Activated CD4-positive, alpha-beta T cell treated with anti-CD3 and anti-CD28 coated beads, Interleukin-2, amount 10 ng/mL, durations not matched to agents 24 days and 14 days (primary cell): ENCODE measurements at regions not wholly inside any gene's neighbourhood (a gene's known extent, or its start where the extent isn't known, plus 50 kb on each side); places are given as distances from the start of the nearest gene placed in this dataset.
"Not testable (repeated sequence)": the region's sequence is repeated elsewhere in the genome, so short reads cannot be mapped to it uniquely, and the experiment has no call there.

Experiments used
- DNase-seq: peaks from one replicate; pipeline ENCODE4 v3.0.0; 2022
- H3K27ac Mint-ChIP-seq: one replicate; pipeline ENCODE4 v1.8.0; 2022; ENCODE audit warnings: mild to moderate bottlenecking, mixed read lengths
- H3K27me3 Mint-ChIP-seq: one replicate; pipeline ENCODE4 v1.8.0; 2022; ENCODE audit warnings: mixed read lengths
- H3K36me3 Mint-ChIP-seq: one replicate; pipeline ENCODE4 v1.8.0; 2022; ENCODE audit warnings: low read depth, mild to moderate bottlenecking, mixed read lengths
- H3K4me1 Mint-ChIP-seq: one replicate; pipeline ENCODE4 v1.8.0; 2021; ENCODE audit warnings: mixed read lengths
- H3K4me3 Mint-ChIP-seq: one replicate; pipeline ENCODE4 v1.8.0; 2022; ENCODE audit warnings: mild to moderate bottlenecking, moderate library complexity, mixed read lengths
- H3K9me3 Mint-ChIP-seq: one replicate; pipeline ENCODE4 v1.8.0; 2021; ENCODE audit warnings: mixed read lengths
- intact Hi-C: fragments of 100-400 bp; cut with micrococcal nuclease; formaldehyde crosslinking; loops from one replicate; pipeline ENCODE4 v1.15.1; 2023

- Mint-ChIP-seq H3K27ac (no peak overlapping the region), H3K9me3 (no peaks in the 10 kb centered on the region), H3K4me1 (peaks cover 1% of the 10 kb centered on the region), H3K4me3 (no peak overlapping the region), H3K27me3 (no peaks in the 10 kb centered on the region), H3K36me3 (no peaks in the 10 kb centered on the region)
- intact Hi-C loops, result no loop called here
- no peak for DNase-seq
Observed at GRCh38 chr3:153818338-153818737, 302.9 kb upstream of the ARHGEF26 start.

- H3K36me3 Mint-ChIP-seq, result no peaks in the 10 kb centered on the region
- H3K27ac Mint-ChIP-seq, result no peak overlapping the region
- H3K27me3 Mint-ChIP-seq, result no peaks in the 10 kb centered on the region
- peaks cover 1% of the 10 kb centered on the region for H3K4me1 Mint-ChIP-seq
- intact Hi-C loops, result no loop called here
- DNase-seq, result no peak
- no peak overlapping the region for H3K4me3 Mint-ChIP-seq
- H3K9me3 Mint-ChIP-seq, result no peaks in the 10 kb centered on the region
Observed at GRCh38 chr3:153820035-153820434, 301.2 kb upstream of the ARHGEF26 start.

GRCh38 chr3:153828346-153828745 is 292.8 kb upstream of the ARHGEF26 start:
- intact Hi-C loops, H3K4me3 Mint-ChIP-seq, H3K36me3 Mint-ChIP-seq, DNase-seq, H3K27ac Mint-ChIP-seq, H3K4me1 Mint-ChIP-seq, H3K27me3 Mint-ChIP-seq: not testable (repeated sequence)
- peaks cover 22% of the 10 kb centered on the region for H3K9me3 Mint-ChIP-seq

GRCh38 chr3:153829606-153830170 is 291.5 kb upstream of the ARHGEF26 start:
- no peak overlapping the region for H3K27ac Mint-ChIP-seq
- peaks cover 4% of the 10 kb centered on the region for H3K4me1 Mint-ChIP-seq
- no peak overlapping the region for H3K4me3 Mint-ChIP-seq
- intact Hi-C loops, result no loop called here
- H3K36me3 Mint-ChIP-seq, result peaks cover 2% of the 10 kb centered on the region
- DNase-seq, result no peak
- no peaks in the 10 kb centered on the region for H3K27me3 Mint-ChIP-seq
- H3K9me3 Mint-ChIP-seq, result peaks cover 22% of the 10 kb centered on the region

- intact Hi-C loops, result no loop called here
- Mint-ChIP-seq H3K36me3 (peaks cover 2% of the 10 kb centered on the region), H3K27me3 (no peaks in the 10 kb centered on the region), H3K4me1 (peaks cover 4% of the 10 kb centered on the region), H3K27ac (no peak overlapping the region), H3K9me3 (peaks cover 19% of the 10 kb centered on the region), H3K4me3 (no peak overlapping the region)
- DNase-seq, result no peak
Observed at GRCh38 chr3:153830552-153830951, 290.6 kb upstream of the ARHGEF26 start.

- Mint-ChIP-seq H3K36me3 (no peaks in the 10 kb centered on the region), H3K9me3 (no peaks in the 10 kb centered on the region), H3K4me3 (no peak overlapping the region), H3K4me1 (no peaks in the 10 kb centered on the region), H3K27ac (no peak overlapping the region), H3K27me3 (peaks cover 6% of the 10 kb centered on the region)
- no peak for DNase-seq
- intact Hi-C loops, result no loop called here
Observed at GRCh38 chr3:153835540-153835939, 285.6 kb upstream of the ARHGEF26 start.

- Mint-ChIP-seq H3K36me3 (no peaks in the 10 kb centered on the region), H3K4me1 (no peaks in the 10 kb centered on the region), H3K4me3 (no peak overlapping the region), H3K27me3 (peaks cover 8% of the 10 kb centered on the region), H3K9me3 (no peaks in the 10 kb centered on the region), H3K27ac (no peak overlapping the region)
- intact Hi-C loops, result no loop called here
- no peak for DNase-seq
Observed at GRCh38 chr3:153840487-153840886, 280.7 kb upstream of the ARHGEF26 start.

- Mint-ChIP-seq H3K4me3 (no peak overlapping the region), H3K9me3 (no peaks in the 10 kb centered on the region), H3K27ac (no peak overlapping the region), H3K4me1 (no peaks in the 10 kb centered on the region), H3K27me3 (peaks cover 4% of the 10 kb centered on the region), H3K36me3 (no peaks in the 10 kb centered on the region)
- no peak for DNase-seq
- intact Hi-C loops, result no loop called here
Observed at GRCh38 chr3:153843994-153844393, 277.2 kb upstream of the ARHGEF26 start.

GRCh38 chr3:153845311-153845710 is 275.9 kb upstream of the ARHGEF26 start:
- DNase-seq, result no peak
- H3K4me1 Mint-ChIP-seq, result no peaks in the 10 kb centered on the region
- no peak overlapping the region for H3K4me3 Mint-ChIP-seq
- no peaks in the 10 kb centered on the region for H3K9me3 Mint-ChIP-seq
- H3K36me3 Mint-ChIP-seq, result no peaks in the 10 kb centered on the region
- H3K27me3 Mint-ChIP-seq, result peaks cover 4% of the 10 kb centered on the region
- intact Hi-C loops, result no loop called here
- no peak overlapping the region for H3K27ac Mint-ChIP-seq

GRCh38 chr3:153848702-153849101 is 272.5 kb upstream of the ARHGEF26 start:
- Mint-ChIP-seq H3K9me3 (no peaks in the 10 kb centered on the region), H3K27me3 (peaks cover 4% of the 10 kb centered on the region), H3K27ac (no peak overlapping the region), H3K4me1 (no peaks in the 10 kb centered on the region), H3K36me3 (no peaks in the 10 kb centered on the region), H3K4me3 (no peak overlapping the region)
- DNase-seq, result no peak
- intact Hi-C loops, result no loop called here

- Mint-ChIP-seq H3K27me3 (peaks cover 5% of the 10 kb centered on the region), H3K4me3 (no peak overlapping the region), H3K27ac (no peak overlapping the region), H3K36me3 (no peaks in the 10 kb centered on the region), H3K4me1 (no peaks in the 10 kb centered on the region), H3K9me3 (no peaks in the 10 kb centered on the region)
- no peak for DNase-seq
- intact Hi-C loops, result no loop called here
Observed at GRCh38 chr3:153852355-153852754, 268.8 kb upstream of the ARHGEF26 start.

- Mint-ChIP-seq H3K9me3 (no peaks in the 10 kb centered on the region), H3K4me1 (no peaks in the 10 kb centered on the region), H3K27ac (no peak overlapping the region), H3K36me3 (no peaks in the 10 kb centered on the region), H3K27me3 (peaks cover 5% of the 10 kb centered on the region), H3K4me3 (no peak overlapping the region)
- no peak for DNase-seq
- intact Hi-C loops, result no loop called here
Observed at GRCh38 chr3:153853163-153853562, 268.0 kb upstream of the ARHGEF26 start.

- intact Hi-C loops, result no loop called here
- DNase-seq, result no peak
- no peaks in the 10 kb centered on the region for H3K4me1 Mint-ChIP-seq
- peaks cover 5% of the 10 kb centered on the region for H3K27me3 Mint-ChIP-seq
- no peak overlapping the region for H3K27ac Mint-ChIP-seq
- H3K4me3 Mint-ChIP-seq, result no peak overlapping the region
- no peaks in the 10 kb centered on the region for H3K36me3 Mint-ChIP-seq
- no peaks in the 10 kb centered on the region for H3K9me3 Mint-ChIP-seq
Observed at GRCh38 chr3:153855772-153856171, 265.4 kb upstream of the ARHGEF26 start.

- DNase-seq, result no peak
- intact Hi-C loops, result no loop called here
- Mint-ChIP-seq H3K4me3 (no peak overlapping the region), H3K9me3 (no peaks in the 10 kb centered on the region), H3K36me3 (no peaks in the 10 kb centered on the region), H3K27me3 (peaks cover 5% of the 10 kb centered on the region), H3K4me1 (no peaks in the 10 kb centered on the region), H3K27ac (no peak overlapping the region)
Observed at GRCh38 chr3:153856932-153857331, 264.3 kb upstream of the ARHGEF26 start.

- H3K4me3 Mint-ChIP-seq, result no peak overlapping the region
- intact Hi-C loops, result no loop called here
- peaks cover 4% of the 10 kb centered on the region for H3K9me3 Mint-ChIP-seq
- no peaks in the 10 kb centered on the region for H3K27me3 Mint-ChIP-seq
- H3K4me1 Mint-ChIP-seq, result no peaks in the 10 kb centered on the region
- H3K27ac Mint-ChIP-seq, result no peak overlapping the region
- H3K36me3 Mint-ChIP-seq, result no peaks in the 10 kb centered on the region
- DNase-seq, result no peak
Observed at GRCh38 chr3:153864793-153865192, 256.4 kb upstream of the ARHGEF26 start.
